Left cardiac atrium (tissue), 4 donors: ENCODE measurements at regions not wholly inside any gene's neighbourhood (a gene's known extent, or its start where the extent isn't known, plus 50 kb on each side); places are given as distances from the start of the nearest gene placed in this dataset.
A peak's percentile ranks its signal among the peaks of the same experiment; 100 is the strongest.

Experiments used
- ATAC-seq, 2 donors: fragments of 200-7000 bp; cut with Tn5 transposase; one replicate each; pipeline ENCODE4 v1.9.1; 2020; ENCODE audit warnings: mild to moderate bottlenecking in 2 of 2, moderate library complexity in 2 of 2
- DNase-seq: peaks from one replicate; pipeline ENCODE4 v3.0.0-alpha.2; 2020
- intact Hi-C, 2 donors: fragments of 100-400 bp; cut with DNase I; formaldehyde crosslinking; loops; one replicate each; pipeline versions ENCODE4 v1.14.1 to v1.15.1; 2022 to 2023
- donor health status: DM: no; HTN: yes; CAD: no.
- donor health status: DM: no; HTN: yes; CAD: no; lungs with severe emphysema.
- donor health status: DM: yes; HTN: yes; CAD: no.
- donor health status: Dilated cardiomyopathy.

DNA sequence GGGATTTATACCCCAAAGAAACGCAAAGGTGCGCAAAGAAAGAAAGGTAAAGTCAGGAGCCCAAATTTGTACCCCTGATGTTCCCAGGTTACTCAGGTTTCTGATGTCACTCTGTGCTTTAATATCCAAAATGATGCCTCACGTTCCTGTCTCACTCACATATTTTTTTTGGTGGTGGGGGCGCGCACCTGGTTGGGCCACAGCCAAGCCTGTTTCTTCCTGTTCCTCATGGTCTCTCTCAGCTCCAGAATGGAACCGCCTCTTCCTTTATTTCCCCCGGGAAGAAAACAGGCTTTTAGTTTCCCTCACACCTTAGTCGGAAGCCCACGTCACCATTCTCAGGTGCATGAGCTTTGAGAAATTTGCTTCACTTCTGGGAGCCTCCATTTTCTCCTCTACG lies 118.3 kb upstream of the BOD1 start:
- intact Hi-C loops: no loop called here
- DNase-seq (no peak), ATAC-seq (no peak)

DNA sequence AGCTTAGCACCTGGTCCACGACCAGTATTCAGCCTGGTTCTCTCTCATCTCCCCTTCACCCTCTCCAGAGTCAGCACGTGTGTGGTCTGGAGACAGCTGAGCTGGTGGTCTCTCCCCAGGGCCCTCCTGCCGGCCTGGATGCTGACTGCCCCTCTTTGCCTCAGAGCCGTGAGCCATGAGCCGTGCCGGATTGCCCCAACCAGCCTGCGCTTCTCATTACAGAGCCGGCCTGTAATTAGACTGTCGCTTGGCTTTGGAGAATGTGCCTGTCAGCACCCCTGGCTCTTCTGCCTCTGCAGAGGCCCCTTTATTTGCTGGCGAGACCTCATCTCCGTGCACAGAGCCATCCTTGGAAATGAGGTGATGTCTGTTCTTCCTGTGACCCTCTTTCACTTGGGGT lies 118.7 kb upstream of the BOD1 start:
- ATAC-seq (no peak), DNase-seq (no peak)
- intact Hi-C loops: no loop called here

DNA sequence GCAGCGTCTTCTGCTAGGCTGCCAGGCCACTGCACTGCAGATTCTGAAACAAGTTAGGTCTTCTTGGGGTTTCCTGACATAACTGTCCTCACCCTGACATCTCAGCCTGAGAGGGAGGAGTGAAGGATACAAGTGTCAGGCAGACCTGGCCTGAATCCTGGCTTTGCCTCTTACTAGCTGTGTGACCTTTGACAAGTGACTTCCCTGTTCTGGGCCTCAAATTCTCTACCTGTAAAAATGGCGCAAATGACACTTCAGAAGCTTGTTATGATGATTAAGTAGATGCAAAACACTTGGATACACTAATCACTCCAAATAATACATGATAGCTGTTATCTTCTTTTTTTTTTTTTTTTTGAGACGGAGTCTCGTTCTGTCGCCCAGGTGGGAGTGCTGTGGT lies 119.2 kb upstream of the BOD1 start:
- intact Hi-C loops: no loop called here
- ATAC-seq (no peak), DNase-seq (no peak)

DNA sequence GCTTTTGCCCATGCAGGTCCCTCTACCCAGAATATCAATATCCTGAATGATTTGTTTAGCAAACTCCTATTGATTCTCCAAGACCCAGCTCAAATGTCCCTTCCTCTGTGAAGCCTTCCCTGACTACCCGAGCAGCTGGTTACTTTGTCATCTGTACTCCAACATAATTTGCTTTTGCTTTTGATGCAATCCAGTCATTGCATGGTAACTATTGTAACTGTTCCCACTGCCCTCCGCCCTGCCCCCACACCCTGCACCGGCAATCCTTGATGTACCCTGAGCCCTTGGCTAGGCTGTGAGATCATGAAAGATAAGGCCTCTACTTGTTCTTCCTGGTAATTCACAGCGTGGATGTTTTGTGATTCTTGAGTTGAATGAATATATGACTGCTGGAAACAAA lies 119.9 kb upstream of the BOD1 start:
- ATAC-seq: no peak
- intact Hi-C loops: no loop called here
- no peak for DNase-seq

DNA sequence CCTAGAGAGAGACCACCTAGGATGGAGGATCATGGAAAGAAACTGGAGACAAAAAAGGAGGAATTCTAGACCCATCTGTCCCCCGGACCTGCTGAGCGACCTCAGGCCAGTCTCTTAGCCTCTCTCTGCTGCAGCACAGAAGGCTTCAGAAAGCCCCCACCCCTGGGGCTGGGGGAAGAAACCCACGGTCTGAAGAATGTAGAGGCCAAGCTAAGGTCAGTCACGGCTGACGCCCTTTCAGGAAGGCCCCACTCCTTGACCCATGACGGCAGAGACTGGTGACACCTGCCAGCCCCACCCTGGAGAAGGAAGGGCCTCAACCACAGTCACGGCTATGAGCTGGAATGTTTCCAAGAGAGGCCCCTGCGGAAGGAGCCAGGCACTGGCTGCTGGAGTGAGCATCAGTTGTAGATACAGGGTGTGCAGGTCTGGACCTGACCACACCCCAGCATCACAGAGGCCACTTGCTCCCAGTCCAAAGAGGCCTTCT lies 120.5 kb upstream of the BOD1 start:
- no peak for ATAC-seq

DNA sequence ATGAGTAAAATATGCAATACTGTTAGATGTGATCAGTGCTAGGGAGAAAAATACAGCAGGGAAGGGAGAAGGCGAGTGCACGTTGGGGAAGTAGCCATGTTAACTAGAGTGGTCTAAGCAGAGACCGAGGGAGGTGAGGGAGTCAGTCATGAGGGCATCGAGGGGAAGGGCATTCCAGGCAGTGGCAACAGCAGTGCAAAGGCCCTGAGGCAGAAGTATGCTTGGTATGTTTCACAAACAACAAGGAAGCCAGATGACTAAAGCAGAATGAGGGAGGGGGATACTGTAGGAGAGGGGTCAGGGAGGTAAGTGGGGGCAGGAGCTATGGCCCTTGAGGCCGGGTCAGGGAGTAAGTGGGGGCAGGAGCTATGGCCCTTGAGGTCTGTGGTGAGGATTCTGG lies 123.3 kb upstream of the BOD1 start:
- DNase-seq: no peak
- no peak for ATAC-seq
- intact Hi-C loops: no loop called here

More for the DNA sequence above, 120.5 kb upstream of the BOD1 start:
- DNase-seq: no peak
- intact Hi-C loops: no loop called here

DNA sequence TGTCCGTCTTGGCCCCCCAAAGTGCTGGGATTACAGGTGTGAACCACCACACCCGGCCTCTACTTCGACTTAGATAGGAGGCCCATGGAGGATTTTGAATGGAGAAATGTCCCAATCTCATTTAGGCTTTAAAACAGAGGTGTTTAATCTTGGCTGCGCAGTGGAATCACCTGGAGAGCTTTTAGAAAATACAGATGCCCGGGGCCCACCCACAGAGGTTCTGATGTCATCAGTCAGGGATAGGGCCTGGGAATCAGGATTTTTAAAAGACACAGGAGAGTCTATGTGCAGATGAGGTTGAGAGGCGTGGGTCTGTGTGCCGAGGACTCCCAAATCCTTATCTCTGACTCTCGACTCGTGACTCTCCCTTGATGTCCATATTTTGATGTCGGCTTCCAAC lies 124.0 kb upstream of the BOD1 start:
- no peak for DNase-seq
- no peak for ATAC-seq
- intact Hi-C loops: no loop called here

DNA sequence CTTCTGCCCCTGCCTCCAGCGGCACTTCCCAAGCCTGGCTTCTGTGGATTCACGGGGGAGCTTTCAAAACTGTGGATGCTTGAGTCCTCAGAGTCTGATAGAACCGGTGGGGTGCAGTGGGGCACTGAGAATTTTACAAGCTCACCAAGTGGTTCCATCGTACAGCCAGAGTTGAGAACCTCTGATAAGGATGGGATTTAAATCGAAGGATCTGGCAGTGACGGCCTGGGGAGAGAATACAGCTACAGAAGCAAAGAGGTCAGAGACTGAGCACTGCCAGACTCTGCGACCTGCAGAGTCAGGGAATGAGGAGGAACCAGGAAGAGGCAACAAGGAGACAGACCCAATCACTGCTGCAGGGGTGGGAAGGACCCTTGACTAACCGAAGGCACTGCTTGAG lies 124.6 kb upstream of the BOD1 start:
- intact Hi-C loops: no loop called here
- ATAC-seq: no peak

DNA sequence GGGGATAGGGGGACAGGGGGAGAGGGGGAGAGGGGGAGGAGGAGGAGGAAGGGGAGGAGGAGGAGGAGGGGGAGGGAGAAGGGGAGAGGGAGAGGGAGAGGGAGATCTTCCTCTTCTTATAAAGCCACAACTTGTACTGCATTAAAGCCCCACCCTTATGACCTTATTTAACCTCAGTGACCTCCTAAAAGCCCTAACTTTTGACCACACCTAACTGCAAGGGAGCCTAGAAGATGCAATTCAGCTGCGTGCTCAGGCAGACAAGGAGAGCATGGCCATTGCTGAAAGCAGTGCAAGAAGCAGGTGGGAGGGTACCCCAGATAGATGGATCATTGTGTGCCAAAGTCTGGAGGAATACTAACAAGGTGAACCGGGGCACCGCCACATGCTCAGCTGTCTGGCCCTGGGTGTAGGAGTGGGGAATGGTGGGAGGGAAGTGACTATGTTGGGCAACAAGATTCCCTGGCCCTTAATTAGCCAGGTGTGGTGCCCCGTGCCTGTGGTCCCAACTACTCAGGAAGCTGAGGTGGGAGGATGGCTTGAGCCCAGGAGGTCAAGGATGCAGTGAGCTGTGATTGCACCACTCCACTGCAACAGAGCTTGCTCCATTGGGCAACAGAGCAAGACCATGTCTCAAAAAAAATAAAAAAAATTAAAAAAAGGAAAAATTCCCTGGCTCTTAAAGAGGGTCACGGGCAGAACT lies 125.4 kb upstream of the BOD1 start:
- DNase-seq (no peak), ATAC-seq (peak; percentile 18 to 44)
- intact Hi-C loops: no loop called here

More for the DNA sequence above, 124.6 kb upstream of the BOD1 start:
- DNase-seq: no peak

DNA sequence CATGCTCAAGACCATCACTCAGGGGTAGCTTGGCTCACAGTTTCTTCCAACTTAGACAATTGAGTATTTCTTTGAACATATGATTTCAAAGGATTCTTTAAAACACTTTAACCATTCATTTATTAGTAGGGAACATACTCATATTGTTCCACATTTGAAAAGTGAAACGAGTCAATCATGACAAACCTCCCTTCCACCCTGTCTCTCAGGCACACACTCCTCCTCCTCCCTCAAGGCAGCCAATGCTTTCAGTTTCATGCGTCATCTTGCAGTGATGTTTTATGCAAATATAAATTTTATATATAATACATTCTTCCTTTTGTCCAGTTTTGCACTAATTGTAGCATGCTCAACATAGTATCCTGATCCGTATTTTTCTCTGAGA lies 126.0 kb upstream of the BOD1 start:
- DNase-seq (no peak), ATAC-seq (no peak)
- intact Hi-C loops: no loop called here

DNA sequence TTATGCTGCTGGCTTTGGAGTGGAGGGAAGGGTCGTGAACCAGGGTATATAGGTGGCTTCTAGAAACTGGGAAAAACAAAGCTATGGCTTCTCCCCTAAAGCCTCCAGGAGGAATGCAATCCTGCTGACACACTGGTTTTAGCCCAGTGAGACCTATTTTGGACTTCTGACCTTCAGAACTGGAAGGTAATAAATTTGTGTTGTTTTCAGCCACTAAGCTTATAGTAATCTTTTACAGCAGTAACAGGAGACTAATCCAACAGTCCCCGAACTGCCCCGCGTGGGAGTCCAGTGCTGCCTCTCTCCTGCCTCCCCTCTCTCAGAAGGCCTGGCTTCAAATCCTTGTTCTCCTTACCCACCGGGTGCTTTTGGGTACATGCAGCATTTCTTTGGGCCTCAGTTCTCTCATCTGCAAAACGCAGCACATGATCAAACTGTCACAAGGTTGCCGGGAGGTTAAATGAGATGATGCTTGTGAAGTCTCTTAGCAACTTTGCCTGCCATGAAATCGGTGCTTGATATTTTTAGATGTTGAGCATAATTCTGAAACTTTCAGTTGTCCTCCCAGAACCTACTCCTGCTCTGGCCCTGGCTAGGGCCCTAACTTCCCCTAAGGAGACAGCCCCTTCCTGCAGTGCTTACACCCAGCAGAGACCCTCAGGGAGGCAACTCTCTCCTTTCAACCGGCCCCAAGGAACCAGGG lies 127.3 kb upstream of the BOD1 start:
- DNase-seq (no peak), ATAC-seq (no peak)
- intact Hi-C loops: no loop called here

DNA sequence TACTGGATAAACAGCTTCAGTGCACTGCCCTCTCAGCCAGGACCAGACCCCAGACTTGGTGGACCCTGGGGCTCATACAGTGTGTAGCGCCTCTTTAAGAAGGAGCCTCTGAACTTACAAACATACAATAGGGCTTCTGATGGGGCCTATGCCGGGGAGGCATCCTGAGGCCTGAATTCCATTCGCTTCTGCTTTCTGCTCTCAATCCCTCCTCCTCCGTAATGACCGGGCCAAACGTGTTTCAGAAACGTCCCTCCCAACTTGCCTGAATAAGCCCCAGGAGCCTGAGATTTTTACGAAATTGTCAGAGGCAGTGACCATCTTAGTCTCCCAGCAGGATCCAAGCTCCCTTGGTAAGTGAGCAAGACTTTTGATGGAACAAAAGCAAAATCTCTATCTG lies 128.1 kb upstream of the BOD1 start:
- intact Hi-C loops: no loop called here
- no peak for DNase-seq
- ATAC-seq: no peak

DNA sequence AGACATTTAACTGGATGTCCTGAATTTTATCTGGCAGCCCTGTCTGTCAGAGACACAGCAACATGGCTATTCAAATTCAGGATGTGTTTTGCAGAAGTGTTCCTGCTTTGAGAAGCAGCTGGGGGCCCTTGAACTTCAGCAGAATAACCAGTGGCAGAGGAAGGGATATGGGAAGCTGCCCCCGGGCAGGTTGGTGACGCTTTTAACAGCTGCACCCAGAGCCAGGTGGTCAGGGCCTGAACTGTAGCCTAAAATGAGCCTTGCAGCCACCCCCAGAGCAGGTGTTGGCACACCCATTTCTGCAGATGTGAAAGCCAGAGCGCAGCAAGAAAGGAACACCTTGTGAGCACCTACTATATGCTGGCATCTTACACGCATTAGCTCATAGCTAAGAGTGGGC lies 128.7 kb upstream of the BOD1 start:
- no peak for DNase-seq
- intact Hi-C loops: no loop called here
- peak in 1 of 2 donors; percentile 13 for ATAC-seq

DNA sequence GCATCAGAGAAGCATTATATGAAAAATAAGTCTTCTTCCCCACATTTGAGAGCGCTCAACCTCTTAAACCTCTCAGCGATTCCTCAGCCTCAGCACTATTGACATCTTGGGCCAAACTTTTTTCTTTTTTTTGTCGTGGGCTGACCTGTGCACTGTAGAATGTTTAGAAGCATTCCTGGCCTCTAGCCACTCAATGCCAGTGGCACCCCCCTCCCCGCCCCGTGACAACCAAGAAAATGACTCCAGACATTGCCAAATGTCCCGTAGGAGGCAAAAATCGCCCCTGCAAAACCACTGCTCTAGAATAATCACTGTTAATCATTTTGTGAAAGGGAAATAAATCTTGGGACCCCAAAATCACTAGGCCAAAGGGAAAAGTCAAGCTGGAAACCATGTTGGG lies 129.1 kb upstream of the BOD1 start:
- DNase-seq (no peak), ATAC-seq (no peak)
- intact Hi-C loops: no loop called here

DNA sequence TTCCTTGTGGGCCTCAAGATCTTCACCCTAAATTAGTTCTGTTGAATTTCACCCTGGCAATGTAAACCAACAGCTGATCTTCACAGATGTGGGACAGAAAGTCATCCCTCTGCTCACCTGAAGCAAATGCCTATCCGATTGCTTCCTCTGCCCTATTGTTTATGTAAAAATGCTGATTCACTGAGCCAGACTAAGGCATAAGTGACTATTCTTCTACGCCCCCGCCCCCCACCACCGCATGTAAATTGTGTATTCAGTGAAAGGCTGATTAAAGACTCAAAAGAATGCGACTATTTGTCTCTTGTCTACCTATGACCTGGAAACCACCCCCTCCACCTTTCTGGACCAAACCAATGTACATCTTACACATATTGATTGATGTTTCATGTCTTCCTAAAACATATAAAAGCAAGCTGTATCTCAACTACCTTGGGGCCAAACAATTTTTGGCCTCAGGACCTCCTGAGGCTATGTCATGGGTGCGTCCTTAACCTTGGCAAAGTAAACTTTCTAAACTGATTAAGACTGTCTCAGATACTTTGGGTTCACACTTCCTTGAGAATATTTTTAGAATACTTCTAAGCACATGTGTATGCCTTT lies 129.7 kb upstream of the BOD1 start:
- ATAC-seq (no peak), DNase-seq (no peak)
- intact Hi-C loops: no loop called here

DNA sequence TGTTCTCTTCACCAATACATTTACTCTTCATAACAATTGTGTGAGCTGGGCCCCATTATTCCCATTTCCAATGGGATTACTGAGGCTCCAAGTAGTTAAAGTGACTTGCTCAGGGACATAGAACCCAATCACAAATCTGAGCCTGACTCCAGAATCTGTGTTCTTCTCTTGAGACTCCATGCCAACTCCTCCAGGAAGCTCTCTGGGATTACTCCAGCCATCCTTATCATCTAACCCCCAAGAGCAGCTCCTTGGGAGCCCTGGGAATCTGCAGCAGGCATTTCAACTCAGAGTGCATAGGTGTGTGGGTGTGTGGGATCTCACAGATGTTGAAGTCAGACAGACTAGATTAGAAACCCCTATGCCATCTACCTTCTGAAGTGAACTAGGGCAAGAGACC lies 131.4 kb upstream of the BOD1 start:
- DNase-seq (no peak), ATAC-seq (no peak)
- intact Hi-C loops: no loop called here

DNA sequence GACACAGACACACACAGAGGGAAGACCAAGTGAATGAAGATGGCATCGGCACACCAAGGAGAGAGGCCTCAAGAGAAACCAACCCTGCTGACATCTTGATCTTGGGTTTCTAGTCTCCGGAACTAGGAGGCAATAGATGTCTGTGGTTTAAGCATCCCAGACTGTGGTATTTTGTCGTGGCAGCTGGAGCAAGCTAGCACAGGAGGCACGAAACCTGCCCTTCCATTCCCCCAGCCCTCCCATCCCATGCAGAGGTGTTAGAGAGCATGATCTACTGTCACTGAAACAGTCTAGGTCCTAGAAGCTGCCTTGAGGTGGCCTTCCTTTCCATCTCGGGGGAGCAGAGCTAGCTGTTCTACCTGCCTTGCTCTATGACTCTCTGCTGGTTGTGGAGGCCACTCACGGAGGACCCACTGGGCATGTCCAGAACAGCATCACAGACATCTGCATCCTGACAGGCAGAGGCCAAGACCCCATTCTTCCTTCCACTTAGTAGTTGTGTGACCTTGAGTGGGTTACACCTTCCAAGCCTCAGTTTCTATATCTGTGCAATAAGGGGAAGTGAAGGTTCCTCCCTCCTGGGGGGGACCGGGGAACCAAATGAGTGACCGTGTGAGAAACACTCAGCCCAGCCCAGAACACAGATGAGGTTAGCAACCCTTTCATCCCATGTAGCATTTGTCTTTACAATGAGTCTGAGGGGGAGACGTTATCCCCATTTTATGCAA lies 134.3 kb upstream of the BOD1 start:
- intact Hi-C loops: no loop called here

DNA sequence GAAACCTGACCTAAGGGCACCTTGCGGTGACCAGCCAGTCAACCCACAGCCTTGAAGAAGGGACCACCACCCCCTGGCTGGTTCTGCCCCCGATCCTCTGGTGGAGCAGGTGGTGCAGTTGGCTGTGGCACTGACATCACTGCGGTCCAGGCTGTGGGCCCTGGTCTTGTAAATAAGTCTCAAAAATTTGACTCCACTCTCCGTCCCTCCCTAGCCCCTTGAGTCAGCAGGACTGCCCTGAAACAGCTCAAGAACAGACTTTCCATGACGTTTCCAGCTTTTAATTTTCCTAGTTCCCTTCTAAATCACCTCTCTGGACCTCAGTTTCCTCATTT lies 134.8 kb upstream of the BOD1 start:
- ATAC-seq (no peak), DNase-seq (no peak)
- intact Hi-C loops: no loop called here

More for the DNA sequence above, 134.3 kb upstream of the BOD1 start:
- DNase-seq: no peak
- ATAC-seq: no peak

DNA sequence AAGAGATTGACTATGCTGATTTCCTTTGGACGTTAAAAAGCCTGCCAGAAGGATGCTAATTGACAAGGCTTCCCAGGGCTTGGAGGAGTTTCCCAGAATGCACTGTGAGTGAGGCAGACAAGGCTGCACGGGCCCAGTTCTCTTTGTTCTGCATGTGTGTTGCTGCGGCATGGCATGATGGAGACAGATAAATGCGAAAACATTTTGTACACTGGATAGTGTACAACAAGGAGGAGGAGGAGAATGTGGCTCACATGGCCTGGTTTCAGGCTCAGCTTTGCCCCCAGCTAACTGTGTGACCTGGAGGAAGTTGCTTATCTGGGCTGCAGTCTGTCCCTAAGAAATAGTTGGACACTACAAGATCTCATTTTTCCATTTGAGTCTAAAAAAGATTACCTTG lies 135.5 kb upstream of the CPEB4 start:
- intact Hi-C loops: no loop called here
- ATAC-seq (peak in 1 of 2 donors; percentile 16), DNase-seq (no peak)
